ENCODE measurements at regions not wholly inside any gene's neighbourhood (a gene's known extent, or its start where the extent isn't known, plus 50 kb on each side); places are given as distances from the start of the nearest gene placed in this dataset.

- TF ChIP-seq CTCF (IDR thresholded peaks at IDR 0.05; ENCODE audit: control extremely low read depth in 1 of 3, insufficient read depth in 1 of 3, low read depth in 1 of 3, low read length in 3 of 3) = no peak
- TF ChIP-seq POLR2A (IDR thresholded peaks at IDR 0.05; ENCODE audit: control extremely low read depth in 1 of 2, low read depth in 2 of 2, low read length in 2 of 2) = no peak
- TF ChIP-seq RAD21 (IDR thresholded peaks at IDR 0.05 in 1 of 2, conservative IDR thresholded peaks at IDR 0.05 in 1 of 2; ENCODE audit: low read depth in 2 of 2, low read length in 2 of 2) = no peak
Measured at GRCh38 chr2:59786684-59787083, 766.8 kb downstream of the BCL11A start.
